Testis (tissue), 2 donors: ENCODE measurements at regions not wholly inside any gene's neighbourhood (a gene's known extent, or its start where the extent isn't known, plus 50 kb on each side); places are given as distances from the start of the nearest gene placed in this dataset.

Experiments
- CTCF ChIP-seq, 3 experiments: fragments of 450-650 bp in 2 of 3; fragments of 200-600 bp in 1 of 3; sonication (generic) in 1 of 3; IDR thresholded peaks; one replicate each; pipeline ENCODE4 v1.5.1; 2016 to 2019; ENCODE audit warnings: antibody characterized with exemption in 3 of 3, mild to moderate bottlenecking in 2 of 3, moderate library complexity in 1 of 3
- POLR2A ChIP-seq: fragments of 450-650 bp; IDR thresholded peaks from one replicate; pipeline ENCODE4 v1.6.1; 2017; ENCODE audit warnings: antibody characterized with exemption, mild to moderate bottlenecking, moderate library complexity

DNA sequence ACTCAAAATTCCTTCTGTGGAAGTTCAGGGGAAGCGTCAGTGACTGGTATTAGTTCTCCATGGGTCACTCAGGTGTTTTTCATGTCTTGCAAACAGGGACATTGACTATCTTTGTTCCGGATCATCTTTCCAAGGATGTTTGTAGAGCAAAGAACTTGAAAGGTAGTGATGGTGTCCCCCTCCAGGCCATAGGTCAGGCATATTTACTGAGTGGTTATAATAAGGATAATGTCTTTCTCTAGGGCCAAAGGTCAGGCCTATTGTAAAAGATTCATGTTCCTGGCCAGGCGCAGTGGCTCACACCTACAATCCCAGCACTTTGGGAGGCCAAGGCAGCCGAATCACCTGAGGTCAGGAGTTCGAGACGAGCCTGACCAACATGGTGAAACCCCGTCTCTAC is 614.8 kb downstream of the KIF4B start:
- no peak for TF ChIP-seq CTCF (IDR thresholded peaks at IDR 0.05)
- TF ChIP-seq POLR2A, result no peak
